CD4-positive, alpha-beta memory T cell (primary cell): ENCODE measurements at regions not wholly inside any gene's neighbourhood (a gene's known extent, or its start where the extent isn't known, plus 50 kb on each side); places are given as distances from the start of the nearest gene placed in this dataset.
"Not testable (repeated sequence)": the region's sequence is repeated elsewhere in the genome, so short reads cannot be mapped to it uniquely, and the experiment has no call there.

ENCODE experiments used
- CTCF ChIA-PET: fragments of 350-600 bp; sonication (Branson Sonifier 250); formaldehyde crosslinking; loops from one replicate; lab custom pipeline; 2021; ENCODE audit warnings: inconsistent platforms; ENCODE audit not compliant: partially characterized antibody; lab: Charles Lee
- POLR2A ChIA-PET: fragments of 350-600 bp; sonication (Branson Sonifier 250); formaldehyde crosslinking; loops from one replicate; lab custom pipeline; 2021; ENCODE audit not compliant: partially characterized antibody; lab: Charles Lee
- DNase-seq, 5 donors: peaks; one replicate each; pipeline versions ENCODE4 v3.0.0 to v3.0.0-alpha.2; 2020 to 2022; ENCODE audit warnings: mixed read lengths in 1 of 5
- H3K27ac ChIP-seq: one replicate; pipeline ENCODE4 v1.7.0; 2013; ENCODE audit warnings: low read depth, low read length
- H3K27me3 ChIP-seq: 2 replicates; pipeline ENCODE4 v1.7.0; 2013; ENCODE audit warnings: mild to moderate bottlenecking, low read length, moderate library complexity; ENCODE audit not compliant: insufficient read depth
- H3K36me3 ChIP-seq: 2 replicates; pipeline ENCODE4 v1.7.0; 2013; ENCODE audit warnings: mild to moderate bottlenecking, low read length, moderate library complexity; ENCODE audit not compliant: insufficient read depth
- H3K4me1 ChIP-seq: 2 replicates; pipeline ENCODE4 v1.7.0; 2013; ENCODE audit warnings: mild to moderate bottlenecking, low read length, moderate library complexity; ENCODE audit not compliant: insufficient read depth
- H3K4me3 ChIP-seq, 2 donors: one replicate each; pipeline ENCODE4 v1.7.0; 2013; ENCODE audit warnings: low read length in 2 of 2, mild to moderate bottlenecking in 1 of 2
- H3K9me3 ChIP-seq, 2 donors: one replicate each; pipeline ENCODE4 v1.7.0; 2013; ENCODE audit warnings: low read length in 2 of 2, control low read depth in 1 of 2; ENCODE audit not compliant: control insufficient read depth in 1 of 2
- H3K27ac Mint-ChIP-seq, 7 donors: one replicate each; pipeline ENCODE4 v1.8.0; 2020 to 2021; ENCODE audit warnings: mixed read lengths in 7 of 7, mild to moderate bottlenecking in 6 of 7, inconsistent platforms in 3 of 7, moderate library complexity in 3 of 7
- H3K27me3 Mint-ChIP-seq, 2 donors: one replicate each; pipeline ENCODE4 v1.8.0; 2020 to 2021; ENCODE audit warnings: mixed read lengths in 2 of 2
- H3K36me3 Mint-ChIP-seq, 2 donors: one replicate each; pipeline ENCODE4 v1.8.0; 2020 to 2021; ENCODE audit warnings: mixed read lengths in 2 of 2, inconsistent platforms in 1 of 2, mild to moderate bottlenecking in 1 of 2
- H3K4me1 Mint-ChIP-seq, 4 donors: one replicate each; pipeline ENCODE4 v1.8.0; 2020 to 2021; ENCODE audit warnings: mixed read lengths in 4 of 4, mild to moderate bottlenecking in 1 of 4
- H3K4me3 Mint-ChIP-seq, 8 donors: one replicate each; pipeline ENCODE4 v1.8.0; 2020 to 2021; ENCODE audit warnings: mixed read lengths in 8 of 8, mild to moderate bottlenecking in 7 of 8, moderate library complexity in 6 of 8, inconsistent platforms in 3 of 8
- H3K9me3 Mint-ChIP-seq, 8 donors: one replicate each; pipeline ENCODE4 v1.8.0; 2020 to 2021; ENCODE audit warnings: mixed read lengths in 8 of 8, mild to moderate bottlenecking in 5 of 8, inconsistent platforms in 3 of 8, moderate library complexity in 1 of 8
- intact Hi-C: fragments of 100-400 bp; cut with micrococcal nuclease; formaldehyde crosslinking; loops from one replicate; pipeline ENCODE4 v1.15.1; 2023

DNA sequence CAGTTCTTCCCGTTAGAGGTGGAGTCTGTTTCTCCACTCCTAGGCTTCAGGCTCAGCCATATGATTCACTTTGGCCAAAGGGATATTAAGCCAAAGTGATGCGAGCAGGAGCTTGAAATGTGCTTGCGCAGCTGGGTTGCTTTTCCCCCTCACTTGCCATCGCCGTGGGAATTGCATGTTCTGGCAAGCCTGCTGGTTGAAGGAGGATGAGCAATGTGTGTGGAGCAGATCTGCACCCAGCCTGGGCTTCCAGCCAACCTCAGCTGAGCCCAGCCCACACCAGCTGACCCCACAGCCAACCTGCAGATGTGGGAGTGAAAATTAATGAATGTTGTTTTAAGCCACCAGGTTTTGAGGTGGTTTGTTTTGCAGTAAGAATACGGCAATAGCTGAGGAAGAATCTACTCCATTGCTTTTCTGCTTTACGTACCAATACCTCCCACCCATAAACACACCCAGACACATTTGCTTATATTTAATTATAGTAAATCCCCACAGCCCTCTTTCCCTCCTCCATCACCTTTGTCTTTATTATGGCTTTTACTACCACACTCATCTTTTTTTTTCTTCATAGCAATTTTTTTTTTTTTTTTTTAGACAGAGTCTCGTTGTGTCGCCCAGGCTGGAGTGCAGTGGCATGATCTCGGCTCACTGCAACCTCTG is 132.8 kb upstream of the FUNDC1 start:
- no peaks in the 10 kb centered on the region for H3K36me3 Mint-ChIP-seq
- H3K4me1 Mint-ChIP-seq = no peaks in the 10 kb centered on the region
- no peak overlapping the region for H3K27ac ChIP-seq
- CTCF ChIA-PET = no interaction called here
- no peaks in the 10 kb centered on the region for H3K27me3 Mint-ChIP-seq
- no peaks in the 10 kb centered on the region for H3K36me3 ChIP-seq
- H3K4me3 ChIP-seq = no peak overlapping the region
- no peak overlapping the region for H3K4me3 Mint-ChIP-seq
- no peak overlapping the region for H3K27ac Mint-ChIP-seq
- no peaks in the 10 kb centered on the region for H3K9me3 Mint-ChIP-seq
- H3K27me3 ChIP-seq = no peaks in the 10 kb centered on the region
- intact Hi-C loops = no loop called here
- no peaks in the 10 kb centered on the region for H3K9me3 ChIP-seq
- POLR2A ChIA-PET = no interaction called here
- H3K4me1 ChIP-seq = no peaks in the 10 kb centered on the region
- DNase-seq = no peak

GRCh38 chrX:44674906-44675305 is 132.2 kb upstream of the FUNDC1 start:
- Histone ChIP-seq H3K27me3 (no peaks in the 10 kb centered on the region), H3K9me3 (no peaks in the 10 kb centered on the region), H3K4me3 (no peak overlapping the region), H3K4me1 (no peaks in the 10 kb centered on the region), H3K36me3 (no peaks in the 10 kb centered on the region), H3K27ac (no peak overlapping the region)
- POLR2A ChIA-PET = no interaction called here
- Mint-ChIP-seq H3K36me3 (no peaks in the 10 kb centered on the region), H3K27me3 (no peaks in the 10 kb centered on the region), H3K9me3 (no peaks in the 10 kb centered on the region), H3K4me3 (no peak overlapping the region), H3K27ac (no peak overlapping the region), H3K4me1 (no peaks in the 10 kb centered on the region)
- no peak for DNase-seq
- intact Hi-C loops = no loop called here
- CTCF ChIA-PET = no interaction called here

DNA sequence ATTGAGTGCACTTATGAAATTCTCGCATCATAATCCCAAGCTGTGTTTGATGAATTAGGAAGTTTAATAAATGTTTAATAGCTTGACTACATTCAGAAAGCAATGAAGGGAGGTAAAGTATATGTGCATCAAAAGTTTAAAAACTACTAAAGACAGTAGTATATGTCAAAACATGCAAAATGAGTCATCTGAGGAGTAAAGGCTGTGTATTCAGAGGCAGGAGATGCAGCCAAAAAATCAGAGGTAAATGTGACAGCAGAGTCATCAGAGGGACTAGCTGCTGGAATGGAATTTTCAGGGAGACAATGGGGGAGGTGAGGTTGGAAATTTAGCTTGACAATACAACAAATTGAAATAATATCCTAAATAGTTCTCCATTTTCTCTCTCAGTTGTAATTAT is 127.0 kb upstream of the FUNDC1 start:
- Histone ChIP-seq H3K36me3 (no peaks in the 10 kb centered on the region), H3K9me3 (no peaks in the 10 kb centered on the region), H3K4me3 (no peak overlapping the region), H3K27ac (no peak overlapping the region), H3K4me1 (no peaks in the 10 kb centered on the region), H3K27me3 (no peaks in the 10 kb centered on the region)
- Mint-ChIP-seq H3K36me3 (no peaks in the 10 kb centered on the region), H3K4me3 (no peak overlapping the region), H3K9me3 (peaks cover 0 to 6% (median 1%) of the 10 kb centered on the region in 8 donors), H3K4me1 (no peaks in the 10 kb centered on the region), H3K27ac (no peak overlapping the region), H3K27me3 (no peaks in the 10 kb centered on the region)
- intact Hi-C loops = no loop called here
- ChIA-PET POLR2A (no interaction called here), CTCF (no interaction called here)
- DNase-seq = no peak

DNA sequence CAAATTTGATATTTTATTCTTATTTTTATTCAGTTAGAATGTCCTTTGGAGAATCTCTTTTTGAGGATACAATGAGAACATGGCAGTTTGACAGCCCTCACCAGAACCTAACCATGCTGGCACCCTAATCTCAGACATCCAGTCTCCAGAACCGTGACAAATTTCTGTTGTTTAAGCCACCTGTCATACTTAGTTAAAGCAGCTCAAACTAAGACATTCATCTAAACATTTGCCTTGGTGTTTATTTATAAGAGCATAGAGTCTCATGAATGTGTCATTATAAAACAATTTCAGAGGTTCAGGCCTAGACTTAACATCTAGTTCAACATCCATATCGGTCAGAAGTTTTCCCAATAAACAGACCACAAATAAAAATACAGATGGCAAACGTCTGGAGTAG is 125.1 kb upstream of the FUNDC1 start:
- H3K36me3 ChIP-seq = no peaks in the 10 kb centered on the region
- H3K36me3 Mint-ChIP-seq = no peaks in the 10 kb centered on the region
- POLR2A ChIA-PET = no interaction called here
- intact Hi-C loops = no loop called here
- H3K27ac ChIP-seq = no peak overlapping the region
- H3K9me3 ChIP-seq = no peaks in the 10 kb centered on the region
- no peak overlapping the region for H3K4me3 Mint-ChIP-seq
- no peaks in the 10 kb centered on the region for H3K4me1 ChIP-seq
- H3K27me3 Mint-ChIP-seq = no peaks in the 10 kb centered on the region
- peaks cover 0 to 14% (median 4%) of the 10 kb centered on the region in 8 donors for H3K9me3 Mint-ChIP-seq
- no peak for DNase-seq
- H3K4me3 ChIP-seq = no peak overlapping the region
- H3K4me1 Mint-ChIP-seq = no peaks in the 10 kb centered on the region
- no peak overlapping the region for H3K27ac Mint-ChIP-seq
- no peaks in the 10 kb centered on the region for H3K27me3 ChIP-seq
- CTCF ChIA-PET = no interaction called here

DNA sequence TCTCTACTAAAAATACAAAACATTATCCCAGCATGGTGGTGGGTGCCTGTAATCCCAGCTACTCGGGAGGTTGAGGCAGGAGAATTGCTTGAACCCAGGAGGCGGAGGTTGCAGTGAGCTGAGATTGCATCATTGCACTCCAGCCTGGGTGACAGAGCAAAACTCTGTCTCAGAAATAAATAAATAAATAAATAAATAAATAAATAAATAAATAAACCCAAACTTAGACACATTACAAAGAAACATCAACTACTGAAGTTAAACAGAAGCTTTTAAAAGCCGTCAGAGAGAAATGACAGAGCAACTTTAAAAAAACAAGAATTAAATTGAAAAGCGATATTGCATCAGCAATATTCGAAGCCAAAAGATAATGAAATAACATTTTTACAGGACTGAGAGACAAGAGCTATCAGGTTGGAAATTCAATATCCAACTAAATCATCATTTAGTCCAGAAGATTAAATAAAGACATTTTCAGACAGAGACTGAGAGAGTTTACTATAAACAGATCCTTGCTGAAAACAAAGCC is 115.1 kb upstream of the FUNDC1 start:
- H3K4me1 ChIP-seq, H3K27ac ChIP-seq, H3K4me1 Mint-ChIP-seq, H3K4me3 ChIP-seq, H3K4me3 Mint-ChIP-seq, H3K9me3 ChIP-seq, H3K27ac Mint-ChIP-seq, DNase-seq, CTCF ChIA-PET, H3K36me3 Mint-ChIP-seq, POLR2A ChIA-PET, H3K27me3 Mint-ChIP-seq, H3K9me3 Mint-ChIP-seq, H3K36me3 ChIP-seq, intact Hi-C loops, H3K27me3 ChIP-seq: not testable (repeated sequence)

GRCh38 chrX:44651358-44651757 is 108.7 kb upstream of the FUNDC1 start:
- no peaks in the 10 kb centered on the region for H3K4me1 Mint-ChIP-seq
- H3K27ac ChIP-seq = no peak overlapping the region
- no peaks in the 10 kb centered on the region for H3K36me3 Mint-ChIP-seq
- H3K27me3 ChIP-seq = no peaks in the 10 kb centered on the region
- H3K27ac Mint-ChIP-seq = no peak overlapping the region
- H3K4me3 Mint-ChIP-seq = no peak overlapping the region
- H3K4me1 ChIP-seq = no peaks in the 10 kb centered on the region
- H3K27me3 Mint-ChIP-seq = no peaks in the 10 kb centered on the region
- intact Hi-C loops = no loop called here
- DNase-seq = no peak
- H3K36me3 ChIP-seq = no peaks in the 10 kb centered on the region
- H3K9me3 ChIP-seq = no peaks in the 10 kb centered on the region
- H3K9me3 Mint-ChIP-seq = no peaks in the 10 kb centered on the region
- ChIA-PET CTCF (no interaction called here), POLR2A (no interaction called here)
- H3K4me3 ChIP-seq = no peak overlapping the region

DNA sequence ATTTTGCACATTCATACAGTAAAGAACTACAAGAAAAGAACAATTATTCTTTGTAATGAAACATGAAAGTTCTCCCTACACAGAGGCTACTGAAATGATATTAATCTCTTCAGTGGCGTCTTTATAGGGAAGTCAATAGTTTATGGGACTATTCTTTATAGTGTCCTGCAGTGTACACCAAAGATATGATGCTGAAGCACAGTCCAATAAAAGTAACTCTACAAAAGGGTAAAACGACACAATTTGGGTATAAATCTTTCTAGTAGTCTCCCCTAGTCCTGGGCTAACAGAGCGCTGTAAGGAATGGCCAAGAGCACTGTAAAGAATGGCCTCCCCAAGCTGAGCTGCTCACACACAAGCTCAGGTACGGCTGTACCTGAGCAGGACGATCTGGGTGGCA is 101.1 kb upstream of the FUNDC1 start:
- no peak for DNase-seq
- Histone ChIP-seq H3K4me3 (no peak overlapping the region), H3K36me3 (no peaks in the 10 kb centered on the region), H3K4me1 (no peaks in the 10 kb centered on the region), H3K27me3 (no peaks in the 10 kb centered on the region), H3K27ac (no peak overlapping the region), H3K9me3 (no peaks in the 10 kb centered on the region)
- peaks cover 0 to 5% of the 10 kb centered on the region in 2 donors for H3K27me3 Mint-ChIP-seq
- POLR2A ChIA-PET = no interaction called here
- H3K36me3 Mint-ChIP-seq = no peaks in the 10 kb centered on the region
- H3K27ac Mint-ChIP-seq = no peak overlapping the region
- H3K4me1 Mint-ChIP-seq = peaks cover 0 to 2% (median 0%) of the 10 kb centered on the region in 4 donors
- CTCF ChIA-PET = no interaction called here
- intact Hi-C loops = no loop called here
- no peaks in the 10 kb centered on the region for H3K9me3 Mint-ChIP-seq
- H3K4me3 Mint-ChIP-seq = no peak overlapping the region
